DMS 273 (cell line): ENCODE measurements at regions not wholly inside any gene's neighbourhood (a gene's known extent, or its start where the extent isn't known, plus 50 kb on each side); places are given as distances from the start of the nearest gene placed in this dataset.

Experiments
- DNase-seq: peaks from one replicate; lab custom pipeline; 2025; ENCODE audit not compliant: unreplicated experiment; lab: John Stamatoyannopoulos, UW

DNA sequence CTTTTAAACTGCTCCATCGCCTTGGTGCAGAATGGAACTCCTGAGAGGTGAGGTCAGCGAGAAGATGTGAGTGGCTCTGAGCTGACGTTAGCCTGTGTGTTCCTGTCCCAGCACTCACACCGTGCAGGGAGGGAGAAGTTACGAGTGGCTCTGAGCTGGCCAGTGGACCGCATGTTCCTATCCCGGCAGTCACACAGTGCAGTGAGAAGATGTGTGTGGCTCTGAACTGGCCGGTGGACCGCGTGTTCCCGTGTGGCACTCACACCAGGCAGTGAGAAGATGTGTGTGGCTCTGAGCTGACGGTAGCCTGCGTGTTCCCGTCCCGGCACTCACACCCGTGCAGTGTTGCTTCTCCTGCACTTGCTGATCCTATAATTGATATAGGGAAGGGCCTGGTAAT, 59.9 kb downstream of the VCPKMT start:
- DNase-seq, result no peak

DNA sequence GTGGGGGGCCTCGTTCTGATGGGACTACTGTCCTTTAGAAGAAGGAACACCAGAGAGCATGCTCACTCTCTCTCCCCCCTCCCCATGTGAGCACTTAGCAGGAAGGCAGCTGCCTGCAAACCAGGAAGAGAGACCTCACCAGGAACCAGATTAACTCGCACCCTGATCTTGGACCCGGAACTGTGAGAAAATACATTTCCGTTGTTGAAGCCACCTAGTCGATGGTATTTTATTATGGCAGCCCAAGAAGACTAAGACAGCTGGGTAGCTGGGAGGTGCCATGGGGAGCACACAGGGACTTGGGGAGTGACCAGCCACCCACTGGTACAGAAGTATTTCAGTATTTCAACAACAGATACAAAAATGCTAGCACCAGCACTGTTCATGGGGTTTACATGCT, 59.0 kb downstream of the VCPKMT start:
- DNase-seq, result no peak

GRCh38 chr14:50058113-50058512, 58.3 kb downstream of the VCPKMT start:
- DNase-seq, result no peak
